ENCODE measurements at regions not wholly inside any gene's neighbourhood (a gene's known extent, or its start where the extent isn't known, plus 50 kb on each side); places are given as distances from the start of the nearest gene placed in this dataset. TPM values are rescaled to one million over a fixed set of nuclear protein-coding genes. Genes with fewer than 3 reads are reported as not detected.
"Not testable (repeated sequence)": the region's sequence is repeated elsewhere in the genome, so short reads cannot be mapped to it uniquely, and the experiment has no call there.

- H3K4me3 ChIP-seq; intact Hi-C loops (cut with micrococcal nuclease); H3K9me1 ChIP-seq (ENCODE audit: control insufficient read depth, insufficient read depth, low read length); H3K79me2 ChIP-seq (ENCODE audit: control insufficient read depth, insufficient read depth, low read length); H3K4me2 ChIP-seq (ENCODE audit: insufficient read depth, low read length); H4K20me1 ChIP-seq (replicated peaks; ENCODE audit: control insufficient read depth, insufficient read depth, low read length); DNase-seq (ENCODE audit: extremely low read depth in 1 of 4, low spot score in 3 of 4); H3K36me3 ChIP-seq (ENCODE audit: control insufficient read depth, insufficient read depth, low read length); FAIRE-seq; POLR2A ChIA-PET; H3K4me1 ChIP-seq (replicated peaks in 1 of 2; ENCODE audit: control insufficient read depth in 2 of 2, insufficient read depth in 2 of 2, low read length in 2 of 2); CTCF ChIA-PET (ENCODE audit: low intra/inter-chr PET ratio); H2AFZ ChIP-seq (ENCODE audit: low read depth, low read length); H3K9ac ChIP-seq (ENCODE audit: insufficient read depth in 1 of 2, low read depth in 2 of 2, low read length in 2 of 2); H3K27me3 ChIP-seq (ENCODE audit: control insufficient read depth in 2 of 2, insufficient read depth in 2 of 2, low read length in 2 of 2); H3K27ac ChIP-seq (ENCODE audit: extremely low read depth, low read depth, low read length); H3K9me3 ChIP-seq (replicated peaks; ENCODE audit: control insufficient read depth, insufficient read depth, low read depth, low read length); BruUV-seq (replicated peaks); ATAC-seq: not testable (repeated sequence)
- WGBS (ENCODE audit: insufficient coverage, low coverage, missing lambda C conversion rate): 0% methylated on average over 2 of the region's 10 CpGs
- in situ Hi-C loops (cut with MboI): loop anchor here (25.0 kb wide), 1 partner anchor 200 kb away; no protein-coding TSS in a partner anchor
These were observed 118.6 kb upstream of the DGCR6 start for GRCh38 chr22:18787529-18787928.

- H3K9me3 ChIP-seq (replicated peaks; ENCODE audit: control insufficient read depth, insufficient read depth, low read depth, low read length); H3K27me3 ChIP-seq (ENCODE audit: control insufficient read depth in 2 of 2, insufficient read depth in 2 of 2, low read length in 2 of 2); H2AFZ ChIP-seq (ENCODE audit: low read depth, low read length); H3K27ac ChIP-seq (ENCODE audit: extremely low read depth, low read depth, low read length); H3K9ac ChIP-seq (ENCODE audit: insufficient read depth in 1 of 2, low read depth in 2 of 2, low read length in 2 of 2); H3K36me3 ChIP-seq (ENCODE audit: control insufficient read depth, insufficient read depth, low read length); CTCF ChIA-PET (ENCODE audit: low intra/inter-chr PET ratio); H3K4me3 ChIP-seq; BruUV-seq (replicated peaks); H3K9me1 ChIP-seq (ENCODE audit: control insufficient read depth, insufficient read depth, low read length); H3K4me1 ChIP-seq (replicated peaks in 1 of 2; ENCODE audit: control insufficient read depth in 2 of 2, insufficient read depth in 2 of 2, low read length in 2 of 2); ATAC-seq; POLR2A ChIA-PET; in situ Hi-C loops (cut with MboI); intact Hi-C loops (cut with micrococcal nuclease); DNase-seq (ENCODE audit: extremely low read depth in 1 of 4, low spot score in 3 of 4); FAIRE-seq; H3K79me2 ChIP-seq (ENCODE audit: control insufficient read depth, insufficient read depth, low read length); H3K4me2 ChIP-seq (ENCODE audit: insufficient read depth, low read length); H4K20me1 ChIP-seq (replicated peaks; ENCODE audit: control insufficient read depth, insufficient read depth, low read length): not testable (repeated sequence)
- WGBS (ENCODE audit: insufficient coverage, low coverage, missing lambda C conversion rate): no CpG with 5 or more reads among the region's 8 CpGs
These were observed 95.7 kb upstream of the DGCR6 start for GRCh38 chr22:18810379-18810778.

GRCh38 chr22:18819064-18819463 lies 87.1 kb upstream of the DGCR6 start:
- FAIRE-seq: not testable (repeated sequence)
- WGBS (ENCODE audit: insufficient coverage, low coverage, missing lambda C conversion rate): 6% methylated on average over 2 of the region's 4 CpGs

More at GRCh38 chr22:18819064-18819463, 87.1 kb upstream of the DGCR6 start:
- H3K27ac ChIP-seq (ENCODE audit: extremely low read depth, low read depth, low read length); intact Hi-C loops (cut with micrococcal nuclease); H3K9me3 ChIP-seq (replicated peaks; ENCODE audit: control insufficient read depth, insufficient read depth, low read depth, low read length); BruUV-seq (replicated peaks); in situ Hi-C loops (cut with MboI); H3K9me1 ChIP-seq (ENCODE audit: control insufficient read depth, insufficient read depth, low read length); H3K4me2 ChIP-seq (ENCODE audit: insufficient read depth, low read length); H2AFZ ChIP-seq (ENCODE audit: low read depth, low read length); H3K4me1 ChIP-seq (replicated peaks in 1 of 2; ENCODE audit: control insufficient read depth in 2 of 2, insufficient read depth in 2 of 2, low read length in 2 of 2); H3K9ac ChIP-seq (ENCODE audit: insufficient read depth in 1 of 2, low read depth in 2 of 2, low read length in 2 of 2); POLR2A ChIA-PET; H3K36me3 ChIP-seq (ENCODE audit: control insufficient read depth, insufficient read depth, low read length); H4K20me1 ChIP-seq (replicated peaks; ENCODE audit: control insufficient read depth, insufficient read depth, low read length); ATAC-seq; H3K79me2 ChIP-seq (ENCODE audit: control insufficient read depth, insufficient read depth, low read length); CTCF ChIA-PET (ENCODE audit: low intra/inter-chr PET ratio); DNase-seq (ENCODE audit: extremely low read depth in 1 of 4, low spot score in 3 of 4); H3K27me3 ChIP-seq (ENCODE audit: control insufficient read depth in 2 of 2, insufficient read depth in 2 of 2, low read length in 2 of 2); H3K4me3 ChIP-seq: not testable (repeated sequence)

Small RNA genes lying in the stretch of these regions (small RNA-seq; reads per million reads assigned to genes)
- not detected for gene AC008132.2
